OCI-LY3 (cell line): ENCODE measurements at regions not wholly inside any gene's neighbourhood (a gene's known extent, or its start where the extent isn't known, plus 50 kb on each side); places are given as distances from the start of the nearest gene placed in this dataset.

Source experiments
- H2AFZ ChIP-seq: fragments of 200-600, 300-600 bp; shearing (Covaris generic); 2 replicates; pipeline ENCODE4 v1.6.0; 2014; ENCODE audit warnings: antibody characterized with exemption, low read depth, low read length
- H3K27ac ChIP-seq: fragments of 200-600, 300-600 bp; sonication (generic); 2 replicates; pipeline ENCODE4 v1.5.1; 2014; ENCODE audit warnings: mild to moderate bottlenecking, low read length, moderate library complexity, mixed read lengths
- H3K27me3 ChIP-seq: fragments of 200-600, 300-600 bp; sonication (generic); 2 replicates; pipeline ENCODE4 v1.6.1; 2014; ENCODE audit warnings: low read depth, low read length, mixed read lengths
- H3K36me3 ChIP-seq: fragments of 200-600, 300-600 bp; sonication (generic); replicated peaks from 2 replicates; pipeline ENCODE3; 2014; ENCODE audit warnings: low read depth, low read length, mixed read lengths
- H3K4me1 ChIP-seq: fragments of 300-600, 200-600 bp; sonication (generic); 2 replicates; pipeline ENCODE4 v1.6.1; 2014; ENCODE audit warnings: low read length, mixed read lengths
- H3K4me2 ChIP-seq: fragments of 200-600, 300-600 bp; sonication (generic); 2 replicates; pipeline ENCODE4 v1.6.1; 2014; ENCODE audit warnings: low read length, mixed read lengths
- H3K4me3 ChIP-seq: fragments of 300-600, 200-600 bp; sonication (generic); 2 replicates; pipeline ENCODE4 v1.5.1; 2014; ENCODE audit warnings: antibody characterized with exemption, mild to moderate bottlenecking, low read length, moderate library complexity
- H3K79me2 ChIP-seq: fragments of 300-600, 200-600 bp; shearing (Covaris generic); 2 replicates; pipeline ENCODE4 v1.6.1; 2014; ENCODE audit warnings: mild to moderate bottlenecking, low read length, mixed read lengths
- H3K9ac ChIP-seq: fragments of 300-600, 200-600 bp; shearing (Covaris generic); 2 replicates; pipeline ENCODE4 v1.6.0; 2014; ENCODE audit warnings: mild to moderate bottlenecking, low read length, moderate library complexity
- H3K9me3 ChIP-seq: fragments of 200-600, 300-600 bp; shearing (Covaris generic); 2 replicates; pipeline ENCODE4 v1.6.1; 2014; ENCODE audit warnings: low read length, mixed read lengths; ENCODE audit not compliant: insufficient read depth
- H4K20me1 ChIP-seq: fragments of 200-600, 300-600 bp; sonication (generic); 2 replicates; pipeline ENCODE4 v1.6.1; 2016; ENCODE audit warnings: low read length, mixed read lengths; ENCODE audit not compliant: insufficient read depth
- EZH2phosphoT487 ChIP-seq: fragments of 200-600 bp; shearing (Covaris generic); IDR thresholded peaks from 2 replicates; pipeline ENCODE4 v1.6.1; 2018; ENCODE audit warnings: antibody characterized with exemption, mixed run types, low read depth
- TF ChIP-seq, protein P1 (sequence below): fragments of 200-600, 300-600 bp; sonication (generic); IDR thresholded peaks from 2 replicates; pipeline ENCODE4 v1.5.1; 2014; ENCODE audit warnings: antibody characterized with exemption, low read length, low read depth

DNA sequence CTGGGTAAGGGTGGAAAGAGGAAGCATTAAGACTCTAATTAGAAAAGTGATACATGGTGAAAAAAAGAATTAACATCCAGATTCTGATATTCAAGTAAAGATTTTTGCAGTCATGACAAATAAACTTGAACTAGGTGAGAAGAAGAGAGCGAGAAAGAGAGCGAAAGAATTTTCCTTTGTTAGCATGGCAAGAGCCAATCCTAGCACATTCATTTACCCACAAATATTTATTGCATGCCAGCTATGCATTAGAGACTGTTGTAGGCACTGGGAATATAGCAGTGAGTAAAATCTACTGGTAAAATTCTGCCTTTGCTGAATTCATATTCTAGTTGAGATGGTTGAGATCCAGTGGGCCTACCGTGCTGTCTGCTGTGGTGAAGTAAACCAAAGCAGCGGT lies 177.9 kb upstream of the DPH6 start:
- Histone ChIP-seq H3K79me2 (no peaks in the 10 kb centered on the region), H3K27me3 (no peaks in the 10 kb centered on the region), H3K4me2 (no peak overlapping the region), H2AFZ (no peak overlapping the region), H3K4me1 (no peaks in the 10 kb centered on the region), H3K36me3 (no peaks in the 10 kb centered on the region), H3K9me3 (no peaks in the 10 kb centered on the region), H3K27ac (no peak overlapping the region), H3K4me3 (no peak overlapping the region), H3K9ac (no peak overlapping the region), H4K20me1 (no peaks in the 10 kb centered on the region)
- TF ChIP-seq, protein P1, sequence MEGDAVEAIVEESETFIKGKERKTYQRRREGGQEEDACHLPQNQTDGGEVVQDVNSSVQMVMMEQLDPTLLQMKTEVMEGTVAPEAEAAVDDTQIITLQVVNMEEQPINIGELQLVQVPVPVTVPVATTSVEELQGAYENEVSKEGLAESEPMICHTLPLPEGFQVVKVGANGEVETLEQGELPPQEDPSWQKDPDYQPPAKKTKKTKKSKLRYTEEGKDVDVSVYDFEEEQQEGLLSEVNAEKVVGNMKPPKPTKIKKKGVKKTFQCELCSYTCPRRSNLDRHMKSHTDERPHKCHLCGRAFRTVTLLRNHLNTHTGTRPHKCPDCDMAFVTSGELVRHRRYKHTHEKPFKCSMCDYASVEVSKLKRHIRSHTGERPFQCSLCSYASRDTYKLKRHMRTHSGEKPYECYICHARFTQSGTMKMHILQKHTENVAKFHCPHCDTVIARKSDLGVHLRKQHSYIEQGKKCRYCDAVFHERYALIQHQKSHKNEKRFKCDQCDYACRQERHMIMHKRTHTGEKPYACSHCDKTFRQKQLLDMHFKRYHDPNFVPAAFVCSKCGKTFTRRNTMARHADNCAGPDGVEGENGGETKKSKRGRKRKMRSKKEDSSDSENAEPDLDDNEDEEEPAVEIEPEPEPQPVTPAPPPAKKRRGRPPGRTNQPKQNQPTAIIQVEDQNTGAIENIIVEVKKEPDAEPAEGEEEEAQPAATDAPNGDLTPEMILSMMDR = no peak
- no peak for TF ChIP-seq EZH2phosphoT487

DNA sequence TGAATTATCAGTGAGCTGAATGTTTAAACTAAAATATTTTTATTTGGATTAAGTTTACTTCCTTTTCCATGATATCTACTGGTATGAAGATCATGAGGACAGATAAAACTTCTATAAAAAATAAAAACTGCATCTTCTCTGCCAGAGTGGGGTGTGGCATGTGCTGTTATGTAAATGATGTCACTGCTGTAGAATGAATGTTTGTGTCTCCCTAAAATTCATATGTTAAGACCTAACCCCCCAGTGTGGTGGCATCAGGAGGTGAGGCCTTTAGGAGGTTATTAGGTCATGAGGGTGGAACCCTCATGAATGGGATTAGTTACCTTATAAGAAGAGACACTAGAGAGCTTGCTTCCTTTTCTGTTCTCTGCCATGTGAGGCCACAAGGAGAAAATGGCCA lies 178.7 kb upstream of the DPH6 start:
- no peak overlapping the region for H3K4me3 ChIP-seq
- TF ChIP-seq EZH2phosphoT487 = no peak
- TF ChIP-seq, protein P1 = no peak
- no peaks in the 10 kb centered on the region for H3K36me3 ChIP-seq
- no peaks in the 10 kb centered on the region for H3K9me3 ChIP-seq
- no peaks in the 10 kb centered on the region for H4K20me1 ChIP-seq
- no peak overlapping the region for H3K9ac ChIP-seq
- no peak overlapping the region for H3K4me2 ChIP-seq
- H3K4me1 ChIP-seq = no peaks in the 10 kb centered on the region
- no peak overlapping the region for H3K27ac ChIP-seq
- H3K27me3 ChIP-seq = no peaks in the 10 kb centered on the region
- no peaks in the 10 kb centered on the region for H3K79me2 ChIP-seq
- H2AFZ ChIP-seq = no peak overlapping the region

DNA sequence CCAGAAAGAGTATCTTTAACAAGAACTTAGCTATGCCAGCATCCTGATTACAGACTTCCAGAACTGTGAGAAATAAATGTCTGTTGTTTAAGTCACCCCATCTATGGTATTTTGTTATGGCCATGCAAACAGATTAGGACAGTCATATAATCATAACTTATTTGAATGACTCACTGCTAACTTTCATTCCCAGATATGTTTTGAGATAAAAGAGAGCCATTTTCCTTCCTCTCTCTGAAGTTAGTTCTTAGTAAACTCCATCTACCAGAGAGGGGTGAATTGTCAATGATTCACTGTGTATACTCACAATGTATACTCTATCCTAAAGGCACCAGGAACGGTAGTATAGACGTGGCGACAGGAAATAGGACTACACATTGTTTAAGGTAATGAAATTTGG lies 179.4 kb upstream of the DPH6 start:
- Histone ChIP-seq H3K4me3 (no peak overlapping the region), H3K27ac (no peak overlapping the region), H3K9me3 (no peaks in the 10 kb centered on the region), H2AFZ (no peak overlapping the region), H3K4me1 (no peaks in the 10 kb centered on the region), H3K36me3 (no peaks in the 10 kb centered on the region), H3K27me3 (no peaks in the 10 kb centered on the region), H3K4me2 (no peak overlapping the region), H3K9ac (no peak overlapping the region), H4K20me1 (no peaks in the 10 kb centered on the region), H3K79me2 (no peaks in the 10 kb centered on the region)
- TF ChIP-seq EZH2phosphoT487 = no peak
- TF ChIP-seq, protein P1 = no peak

DNA sequence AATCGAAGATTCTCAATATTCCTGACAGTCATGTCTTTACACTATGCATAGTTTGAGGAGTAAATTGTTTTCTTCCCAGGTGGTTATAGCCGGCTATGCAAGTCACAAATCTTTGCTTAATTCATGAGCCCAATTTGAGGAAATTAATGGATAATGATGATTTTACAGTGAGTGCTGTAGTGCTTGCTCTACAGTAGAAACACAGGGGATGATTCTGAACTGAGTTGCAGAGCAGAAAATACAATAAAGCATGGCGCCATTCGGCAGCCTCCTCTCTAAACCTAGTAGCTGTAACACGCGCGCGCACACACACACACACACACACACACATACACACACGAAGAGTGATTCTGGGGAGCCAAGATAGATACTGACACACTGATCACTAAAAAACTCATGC lies 181.7 kb upstream of the DPH6 start:
- Histone ChIP-seq H3K27me3 (no peaks in the 10 kb centered on the region), H3K4me2 (no peak overlapping the region), H3K4me1 (no peaks in the 10 kb centered on the region), H3K79me2 (no peaks in the 10 kb centered on the region), H4K20me1 (no peaks in the 10 kb centered on the region), H3K9ac (no peak overlapping the region), H3K9me3 (no peaks in the 10 kb centered on the region), H3K4me3 (no peak overlapping the region), H2AFZ (no peak overlapping the region), H3K36me3 (no peaks in the 10 kb centered on the region), H3K27ac (no peak overlapping the region)
- TF ChIP-seq EZH2phosphoT487 = no peak
- TF ChIP-seq, protein P1 = no peak
